AG08395 (cell line): ENCODE measurements at regions not wholly inside any gene's neighbourhood (a gene's known extent, or its start where the extent isn't known, plus 50 kb on each side); places are given as distances from the start of the nearest gene placed in this dataset.
A peak's percentile ranks its signal among the peaks of the same experiment; 100 is the strongest.
"Not testable (repeated sequence)": the region's sequence is repeated elsewhere in the genome, so short reads cannot be mapped to it uniquely, and the experiment has no call there.

Experiments
- DNase-seq: peaks from one replicate; pipeline ENCODE4 v3.0.0; 2012; ENCODE audit warnings: mixed read lengths, low spot score

DNA sequence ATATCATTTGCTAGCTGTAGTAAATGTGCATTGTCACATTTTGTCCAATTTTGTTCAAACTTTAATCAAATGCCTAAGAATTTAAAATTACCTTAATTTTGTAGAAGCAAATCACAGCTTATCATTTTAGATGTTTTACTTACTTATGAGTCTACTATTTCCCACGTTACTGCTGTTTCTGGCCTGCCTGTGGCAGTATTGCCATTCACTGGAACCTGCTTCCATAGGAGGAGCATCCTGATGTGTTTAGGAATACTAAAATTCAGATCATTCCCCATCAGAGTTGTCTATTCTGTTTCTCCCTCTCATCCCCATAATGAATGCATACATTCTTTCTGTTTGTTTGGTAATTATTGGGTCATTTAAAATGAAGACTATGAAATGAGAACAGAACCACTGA is 119.5 kb upstream of the SNRPN start:
- no peak for DNase-seq

DNA sequence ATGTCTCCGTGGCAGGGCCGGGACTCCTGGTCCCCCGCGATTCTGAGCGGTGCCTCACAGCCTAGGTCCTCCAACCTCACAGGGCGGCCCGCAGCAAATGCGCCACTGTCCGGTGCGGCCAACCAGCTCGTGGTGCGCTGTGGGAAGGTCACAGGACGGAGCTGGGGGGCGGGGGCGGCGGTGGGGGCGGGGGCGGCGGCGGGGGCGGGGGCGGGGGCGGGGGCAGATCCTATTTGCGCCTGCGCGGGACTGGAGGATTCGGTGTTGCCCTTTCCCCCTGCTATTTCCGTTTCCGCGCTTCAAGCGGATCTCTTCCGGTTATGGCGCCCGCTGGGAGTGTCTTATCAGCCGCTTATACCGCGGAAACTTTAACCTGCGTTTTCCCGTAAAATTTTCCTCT is 106.7 kb upstream of the SNRPN start:
- DNase-seq, result peak; percentile 43

DNA sequence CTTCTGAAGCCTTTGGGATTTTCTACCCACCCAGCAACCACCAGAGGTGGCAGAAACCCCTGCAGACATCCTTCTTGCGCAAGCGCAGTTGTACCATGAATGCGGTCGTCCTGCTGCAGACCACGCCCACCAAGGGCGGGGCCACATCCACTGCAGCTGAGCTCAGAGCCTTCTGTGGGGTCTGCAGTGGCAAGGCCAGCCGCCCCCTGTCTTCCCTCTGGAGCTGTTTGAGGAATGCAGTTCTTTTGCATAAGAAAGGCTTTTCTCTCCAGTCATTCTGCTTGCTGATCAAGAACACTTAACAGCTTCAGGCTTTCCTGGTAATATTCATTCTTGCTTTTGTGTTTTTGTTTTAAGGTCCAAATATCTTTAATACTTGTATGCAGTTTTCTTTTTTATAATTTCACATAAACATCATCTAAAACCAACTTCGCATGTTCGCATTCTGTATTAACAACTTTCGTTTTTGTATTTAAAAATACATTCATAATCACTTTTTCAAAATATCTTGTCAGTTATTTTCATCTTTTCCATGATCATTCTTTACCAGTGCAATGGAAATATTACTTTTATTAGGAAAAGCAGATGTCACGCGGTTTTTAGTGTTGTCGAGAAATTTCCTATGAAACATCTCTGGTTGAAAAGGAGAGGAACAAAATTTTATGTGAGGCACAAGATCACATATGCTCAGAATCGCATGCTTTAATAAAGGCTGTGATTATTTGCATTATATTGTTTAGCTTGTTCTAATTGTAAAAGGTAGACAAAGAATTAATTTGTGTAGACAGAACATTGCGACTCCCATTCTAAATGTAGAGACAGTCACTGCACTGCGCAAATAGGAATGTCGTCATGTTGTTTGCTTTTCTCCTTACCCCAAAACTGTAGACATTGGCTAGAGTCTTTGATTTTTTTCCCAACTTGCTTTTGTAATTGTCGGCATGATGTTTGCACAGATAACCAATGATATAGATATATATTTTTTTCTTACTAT is 98.1 kb upstream of the SNRPN start:
- DNase-seq, result no peak

DNA sequence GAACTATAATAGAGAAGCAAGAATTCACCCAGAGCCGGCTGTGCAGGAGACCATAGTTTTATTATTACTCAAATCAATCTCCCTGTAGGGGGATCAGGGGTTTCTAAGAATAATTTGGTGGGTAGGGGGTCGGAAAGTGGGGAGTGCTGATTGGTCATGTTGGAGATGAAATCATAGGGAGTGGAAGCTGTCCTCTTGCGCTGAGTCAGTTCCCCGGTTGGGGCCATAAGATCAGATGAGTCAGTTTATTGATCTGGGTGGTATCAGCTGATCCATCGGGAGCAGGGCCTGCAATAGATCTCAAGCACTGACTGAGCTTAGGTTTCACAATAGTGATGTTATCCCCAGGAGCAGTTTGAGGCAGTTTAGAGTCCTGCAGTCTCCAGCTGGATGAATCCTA is 97.0 kb upstream of the SNRPN start:
- no peak for DNase-seq

DNA sequence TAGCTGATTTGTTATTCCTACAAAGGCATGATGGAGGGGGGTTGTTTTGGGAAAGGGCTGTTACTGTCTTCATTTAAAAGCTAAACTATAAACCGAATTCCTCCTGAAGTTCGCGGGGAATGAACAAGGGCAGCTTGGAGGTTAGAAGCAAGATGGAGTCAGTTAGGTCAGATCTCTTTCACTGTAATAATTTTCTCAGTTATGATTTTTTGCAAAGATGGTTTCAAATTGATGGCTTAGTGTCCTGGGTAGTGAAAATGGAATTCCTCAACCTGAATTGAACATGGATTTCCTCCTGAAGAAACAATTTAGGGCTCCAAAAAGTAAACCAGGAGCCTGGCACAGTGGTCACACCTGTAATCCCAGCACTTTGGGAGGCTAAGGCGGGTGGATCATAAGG is 96.6 kb upstream of the SNRPN start:
- DNase-seq, result not testable (repeated sequence)

DNA sequence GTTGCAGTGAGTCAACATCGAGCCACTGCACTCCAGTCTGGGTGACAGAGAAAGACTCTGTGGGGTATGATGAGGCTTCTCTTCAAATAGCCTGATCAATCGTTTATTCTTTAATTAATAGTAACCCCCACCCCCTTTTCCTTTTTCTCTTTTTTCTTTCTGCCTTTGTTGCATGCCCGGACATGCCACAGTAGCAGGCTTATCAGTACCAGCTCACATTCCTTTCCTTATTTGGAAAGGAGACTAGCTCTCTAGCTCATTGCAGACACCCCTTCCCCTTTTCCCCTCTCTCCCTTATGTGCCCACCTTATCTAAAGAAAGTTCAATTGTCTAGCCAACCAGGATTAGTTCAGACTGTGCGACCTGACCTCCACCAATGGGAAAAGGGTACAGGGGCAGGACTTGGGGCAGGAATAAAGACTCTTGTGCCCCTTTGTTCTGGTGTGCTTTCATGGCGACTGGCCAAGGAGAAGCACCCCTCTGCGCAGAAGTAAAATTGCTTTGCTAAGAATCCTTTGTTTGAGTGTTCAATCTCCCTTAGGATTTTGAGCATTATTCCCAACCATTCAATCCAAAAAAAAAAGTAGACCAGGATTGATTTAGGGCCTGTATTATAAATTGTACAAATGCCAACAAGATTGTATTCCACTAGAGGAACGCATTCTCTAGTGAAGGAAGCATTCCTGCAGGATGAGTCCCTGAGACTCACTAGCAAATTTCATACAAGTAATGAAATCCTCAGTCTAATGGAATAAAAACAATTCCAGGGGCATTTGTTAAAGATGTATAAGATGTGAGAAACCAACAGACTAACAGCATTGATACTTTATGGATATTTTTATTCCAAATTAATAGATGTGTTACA is 95.8 kb upstream of the SNRPN start:
- DNase-seq, result no peak

DNA sequence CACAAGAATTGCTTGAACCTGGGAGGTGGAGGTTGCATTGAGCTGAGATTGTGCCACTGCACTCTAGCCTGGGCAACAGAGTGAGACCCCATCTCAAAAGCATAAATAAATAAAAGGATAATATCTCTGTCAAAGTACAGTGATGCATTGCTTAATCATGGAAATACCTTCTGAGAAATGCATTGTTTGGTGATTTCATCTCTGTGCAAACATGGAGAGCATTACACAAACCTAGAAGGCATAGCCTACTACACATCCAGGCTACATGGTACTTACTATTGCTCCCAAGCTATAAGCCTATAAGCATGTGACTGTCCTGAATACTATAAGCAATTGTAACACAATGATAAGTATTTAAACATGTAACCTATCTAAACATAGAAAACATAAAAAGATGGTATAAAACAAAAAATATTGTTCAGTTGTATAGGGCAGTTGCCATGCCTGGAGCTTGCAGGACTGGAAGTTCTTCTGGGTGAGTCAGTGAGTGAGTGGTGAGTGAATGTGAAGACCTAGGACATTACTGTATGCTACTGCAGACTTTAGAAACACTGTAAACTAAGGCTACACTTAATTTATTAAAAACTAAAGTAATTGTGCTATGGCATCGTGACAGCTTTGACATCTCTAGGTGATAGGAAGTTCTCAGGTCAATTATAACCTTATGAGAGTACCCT is 93.6 kb upstream of the SNRPN start:
- no peak for DNase-seq

DNA sequence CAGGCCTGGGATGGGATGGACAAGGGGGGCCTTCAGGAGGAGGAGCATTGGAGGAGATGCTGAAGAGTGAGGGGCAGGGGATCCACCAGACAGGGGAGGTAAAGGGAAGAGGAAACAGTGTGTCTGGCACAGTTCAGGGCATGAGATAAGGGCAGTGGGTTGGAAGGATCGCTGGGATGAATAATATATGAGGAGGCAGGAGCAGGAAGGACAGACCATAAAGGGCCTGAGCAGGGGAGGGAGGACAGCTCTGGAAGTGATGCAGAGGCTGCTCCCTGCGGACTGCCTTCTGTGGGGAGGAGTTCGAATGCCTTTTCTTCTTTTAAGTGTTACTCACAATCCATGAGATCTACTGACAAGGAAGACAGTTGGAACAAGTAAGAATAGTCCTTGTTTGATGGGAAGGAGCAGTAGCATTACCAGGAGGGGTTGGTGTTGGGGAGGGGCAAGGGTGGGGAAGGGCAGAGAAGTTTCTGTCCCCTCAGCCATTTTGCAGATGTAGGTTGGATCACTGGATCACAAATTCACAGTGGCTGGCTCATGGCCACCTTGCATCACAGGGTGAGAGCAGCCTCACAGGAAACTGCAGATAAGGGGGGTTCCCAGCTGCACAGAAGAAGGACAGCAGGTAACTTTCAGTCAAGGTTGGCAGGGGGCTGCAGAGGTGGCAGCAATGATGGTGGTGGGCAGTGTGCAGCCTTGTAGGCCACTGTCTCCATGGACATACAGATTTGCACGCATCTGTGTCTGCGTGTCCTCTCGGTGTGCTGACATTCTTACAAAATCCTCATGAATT is 91.9 kb upstream of the SNRPN start:
- DNase-seq, result no peak

DNA sequence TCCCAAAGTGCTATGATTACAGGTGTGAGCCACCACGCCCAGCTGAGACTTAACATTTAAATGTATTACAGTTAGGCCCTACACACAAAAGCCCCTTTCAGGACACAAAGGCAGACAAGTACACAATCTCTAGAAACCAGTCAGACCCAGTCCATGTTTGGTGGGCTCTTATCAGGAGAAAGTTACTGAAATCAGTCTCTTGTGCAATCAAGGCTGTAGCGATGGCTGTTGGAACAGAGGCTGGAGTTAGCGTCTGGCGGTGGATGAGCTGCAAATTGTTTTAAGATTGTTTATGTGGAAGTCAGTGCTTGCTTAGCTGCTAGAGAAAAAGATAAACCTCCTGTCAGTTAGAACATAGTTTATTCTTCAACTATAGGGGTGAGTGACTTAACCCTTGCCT is 89.5 kb upstream of the SNRPN start:
- no peak for DNase-seq

DNA sequence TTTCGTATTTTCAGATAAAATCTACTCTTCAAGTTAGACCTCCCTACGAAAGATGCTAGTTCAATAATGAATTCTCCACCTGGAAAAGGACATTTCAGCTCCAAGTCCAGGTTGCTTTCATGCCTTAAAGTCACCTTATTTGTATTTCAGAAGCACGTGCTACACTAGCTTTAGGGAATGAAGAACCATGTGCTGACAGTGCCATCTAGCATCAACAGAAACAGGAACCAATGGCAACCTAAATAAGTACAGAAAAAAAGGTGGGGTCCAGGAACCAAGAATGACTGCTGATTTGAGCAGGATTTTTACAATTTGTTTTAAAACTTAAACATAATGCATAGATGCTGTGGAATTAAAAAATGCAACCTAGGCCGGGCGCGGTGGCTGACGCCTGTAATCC is 77.6 kb upstream of the SNRPN start:
- DNase-seq, result no peak

DNA sequence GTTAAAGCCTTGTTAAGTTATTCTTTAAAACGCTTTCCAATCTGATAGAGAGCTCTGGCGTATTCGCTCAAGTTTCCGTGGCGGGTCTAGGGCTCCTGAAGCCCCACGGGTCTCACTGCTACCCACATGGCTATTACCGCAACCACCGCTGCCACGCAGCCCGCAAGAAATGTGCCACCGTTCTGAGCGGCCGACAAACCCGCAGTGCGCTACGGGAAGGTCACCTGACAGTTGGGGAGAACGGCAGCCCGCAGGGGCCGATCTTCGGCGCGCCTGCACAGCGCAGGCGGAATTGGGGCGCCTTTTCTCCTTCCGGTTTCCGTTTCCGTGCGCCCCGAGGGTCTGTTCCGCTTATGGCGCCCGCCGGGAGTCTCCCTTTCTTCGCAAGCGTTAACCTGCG is 76.6 kb upstream of the SNRPN start:
- peak; percentile 2 for DNase-seq

DNA sequence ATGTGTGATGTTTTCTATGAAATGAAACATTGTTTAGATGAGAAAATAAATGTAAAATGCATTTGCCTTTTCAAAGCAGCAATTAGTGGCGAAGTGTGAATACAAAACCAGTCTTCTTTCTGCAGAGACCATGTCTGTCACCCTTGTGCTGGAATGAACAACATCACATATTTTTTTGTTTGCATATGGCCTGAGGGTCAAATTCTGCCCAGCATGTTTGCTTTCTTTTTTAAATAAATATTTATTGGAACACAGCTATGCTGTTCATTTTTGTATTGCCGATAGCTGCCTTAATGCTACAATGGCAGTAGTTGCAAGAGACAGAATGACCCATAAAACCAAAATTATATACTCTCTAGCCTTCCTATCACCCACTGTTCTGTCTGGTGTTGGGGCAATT is 75.3 kb upstream of the SNRPN start:
- no peak for DNase-seq

DNA sequence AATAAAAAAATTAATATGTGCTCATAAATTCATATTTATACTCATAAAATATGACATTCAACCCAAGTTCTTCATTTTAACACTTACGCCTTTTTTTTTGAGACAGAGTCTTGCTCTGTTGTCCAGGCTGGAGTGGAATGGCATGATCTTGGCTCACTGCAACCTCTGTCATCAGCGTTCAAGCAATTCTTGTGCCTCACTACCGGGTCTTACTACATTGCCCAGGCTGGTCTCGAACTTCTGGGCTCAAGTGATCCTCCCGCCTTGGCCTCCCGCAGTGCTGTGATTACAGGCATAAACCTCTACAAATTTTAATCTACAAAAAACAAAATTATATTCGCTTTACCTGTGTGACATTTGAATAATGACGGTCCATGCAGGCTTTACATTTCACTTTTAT is 74.1 kb upstream of the SNRPN start:
- no peak for DNase-seq

DNA sequence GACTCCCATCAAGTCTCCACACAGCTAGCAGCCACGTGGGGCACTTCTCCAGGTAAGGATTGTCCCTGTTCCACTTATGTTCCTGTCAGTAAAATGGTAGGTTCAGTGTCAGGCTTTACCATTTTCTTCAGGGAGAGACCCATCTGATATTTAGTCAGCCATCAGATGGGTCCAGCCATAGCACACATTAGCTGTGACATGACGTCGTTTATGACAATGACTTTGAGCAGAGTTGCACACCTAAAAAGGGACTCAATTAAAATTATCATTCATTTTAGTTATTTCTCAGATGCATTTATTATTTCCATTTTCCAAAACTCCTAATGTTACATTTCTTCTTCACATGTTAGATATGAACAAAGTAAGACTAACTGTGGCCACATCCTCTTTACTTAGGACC is 68.2 kb upstream of the SNRPN start:
- no peak for DNase-seq

DNA sequence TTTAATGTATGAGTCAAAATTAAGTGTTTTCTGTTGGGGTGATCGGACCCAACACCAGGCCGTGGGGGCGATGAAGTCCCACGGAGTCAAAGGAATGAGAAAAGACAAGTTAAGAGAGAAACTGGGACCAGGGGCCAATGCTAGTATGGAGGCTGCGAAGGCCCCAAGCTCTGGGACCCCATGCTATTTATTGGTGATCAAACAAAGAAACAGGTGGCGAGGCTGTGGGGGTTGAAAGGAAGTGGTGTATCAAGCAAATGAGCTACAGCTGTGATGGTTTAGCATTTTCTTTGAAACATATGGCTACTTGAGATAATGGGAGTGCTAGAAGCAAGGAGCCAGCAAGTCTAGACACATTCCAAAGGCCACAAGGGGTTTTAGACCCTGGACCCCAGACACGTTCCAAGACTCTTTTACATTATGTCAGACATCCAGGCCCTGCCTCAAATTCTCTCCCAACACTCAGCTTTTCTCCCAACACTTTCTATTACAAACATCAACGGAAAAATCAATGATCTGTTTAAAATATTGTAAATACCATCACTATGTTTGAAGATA is 56.0 kb upstream of the SNRPN start:
- no peak for DNase-seq

DNA sequence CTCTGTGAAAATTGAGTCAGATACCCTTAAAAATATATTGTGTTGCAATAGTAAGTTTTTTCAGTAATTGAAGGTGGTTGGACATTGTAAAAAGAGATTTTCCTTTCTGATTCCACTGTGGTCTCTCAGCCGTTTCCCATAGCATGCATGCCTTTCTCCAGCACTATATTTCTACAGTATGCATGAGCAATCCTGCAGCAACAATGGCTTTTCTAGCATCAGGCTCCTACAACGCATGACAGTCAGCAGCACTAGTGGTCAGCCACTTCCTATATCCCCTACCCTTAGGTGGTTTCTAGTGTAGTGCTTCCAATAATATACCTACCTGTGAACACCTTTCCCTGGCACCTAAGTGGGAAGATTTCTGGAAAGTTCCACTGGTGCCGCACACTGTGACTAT is 55.4 kb upstream of the SNRPN start:
- DNase-seq, result no peak

DNA sequence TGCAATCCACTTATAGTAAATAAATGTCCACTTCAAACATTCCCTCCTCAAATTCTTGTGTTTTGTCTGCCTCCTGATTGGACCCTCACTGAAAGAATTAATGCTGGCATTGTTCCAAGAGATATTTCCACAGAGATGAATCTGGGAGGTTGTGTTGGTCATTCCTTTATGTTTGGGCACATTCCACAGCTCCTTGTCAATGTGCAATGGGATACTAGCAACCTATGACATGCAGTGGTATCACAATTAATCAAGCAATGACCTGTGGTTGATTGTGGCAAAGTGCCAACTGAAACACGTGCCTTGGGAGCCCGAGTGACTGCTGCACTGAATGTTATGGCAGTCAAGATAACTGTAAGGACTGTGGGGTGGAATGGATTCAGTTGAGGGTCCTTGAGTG is 55.0 kb upstream of the SNRPN start:
- no peak for DNase-seq

DNA sequence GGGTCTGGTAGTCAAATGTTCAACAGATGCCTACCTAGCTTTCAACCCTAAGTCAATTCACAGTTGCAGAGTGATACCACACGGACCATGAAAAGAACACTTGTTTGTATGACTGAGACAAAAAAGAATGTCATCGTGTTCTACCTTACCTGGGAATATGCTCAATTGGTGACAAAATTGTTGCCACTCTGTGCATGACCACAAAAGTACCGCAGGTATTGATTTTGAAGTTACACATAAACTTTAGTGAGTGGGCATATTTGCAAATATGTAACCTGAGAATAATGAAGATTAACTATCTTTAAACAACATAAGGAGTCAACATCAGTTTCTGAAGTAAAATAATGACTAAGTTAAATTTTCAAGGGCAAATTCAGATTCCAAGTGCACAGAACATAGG is 53.4 kb upstream of the SNRPN start:
- DNase-seq, result no peak
